ENCODE measurements at regions not wholly inside any gene's neighbourhood (a gene's known extent, or its start where the extent isn't known, plus 50 kb on each side); places are given as distances from the start of the nearest gene placed in this dataset.

DNA sequence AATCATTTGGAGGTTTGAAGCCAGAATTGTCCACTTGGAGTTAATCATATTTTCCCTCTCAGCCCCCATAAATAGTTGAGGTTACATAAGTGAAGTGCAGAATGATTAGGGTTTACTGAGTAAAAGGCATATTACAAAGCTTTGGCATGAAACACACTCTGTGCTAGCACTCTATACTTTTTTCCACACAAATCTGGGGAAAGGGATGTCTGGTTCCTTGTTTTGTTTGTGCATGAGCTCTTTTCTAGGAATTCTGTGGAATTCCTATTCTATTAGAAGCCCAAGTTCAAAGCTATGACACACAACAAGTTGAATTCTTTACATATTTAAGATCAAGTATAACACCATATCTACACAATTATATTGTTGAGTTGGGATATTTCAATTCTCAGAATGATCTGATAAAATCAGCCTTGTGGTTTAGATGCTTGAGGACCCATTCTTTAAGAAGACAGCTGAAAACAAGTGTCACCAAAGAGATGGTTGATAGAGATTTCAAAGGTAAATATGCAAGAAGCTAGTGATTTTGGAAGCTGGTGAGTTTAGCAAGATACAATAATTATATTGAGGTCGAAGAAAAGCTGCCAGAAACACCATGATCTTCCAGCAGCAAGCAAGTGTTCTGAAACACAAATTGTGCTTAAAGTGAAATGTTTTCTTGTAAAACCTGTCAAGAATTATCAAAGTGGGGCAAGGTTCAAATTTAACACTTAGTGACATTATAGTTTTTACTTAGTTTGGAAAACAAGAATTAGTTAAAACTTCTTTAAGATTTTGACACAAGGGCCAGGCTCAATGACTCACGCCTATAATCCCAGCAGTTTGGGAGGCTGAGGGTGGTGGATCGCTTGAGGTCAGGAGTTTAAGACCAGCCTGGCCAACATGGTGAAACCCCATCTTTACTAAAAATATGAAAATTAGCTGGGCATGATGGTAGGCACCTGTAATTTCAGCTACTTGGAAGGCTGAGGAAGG lies 122.6 kb downstream of the INHBA start:
- Histone ChIP-seq H3K9me3 (replicated peaks; ENCODE audit: control insufficient read depth, insufficient read depth, low read length) (no peaks in the 10 kb centered on the region), H3K9ac (ENCODE audit: control insufficient read depth, insufficient read depth, low read length) (no peak overlapping the region), H3K79me2 (ENCODE audit: control insufficient read depth, insufficient read depth, low read length) (no peaks in the 10 kb centered on the region), H2AFZ (ENCODE audit: control insufficient read depth, low read depth, low read length) (no peak overlapping the region), H3K4me1 (ENCODE audit: control insufficient read depth, insufficient read depth, low read length) (no peaks in the 10 kb centered on the region), H4K20me1 (ENCODE audit: control insufficient read depth, insufficient read depth) (no peaks in the 10 kb centered on the region), H3K4me3 (no peak overlapping the region), H3K27ac (ENCODE audit: control insufficient read depth, insufficient read depth) (no peak overlapping the region), H3K27me3 (replicated peaks in 1 of 2; ENCODE audit: control insufficient read depth in 2 of 2, insufficient read depth in 2 of 2, low read length in 1 of 2) (no peaks in the 10 kb centered on the region), H3K36me3 (ENCODE audit: control insufficient read depth in 2 of 2, insufficient read depth in 2 of 2, low read length in 1 of 2) (no peaks in the 10 kb centered on the region), H3K4me2 (ENCODE audit: control insufficient read depth, insufficient read depth) (no peak overlapping the region)
- intact Hi-C loops (cut with micrococcal nuclease; ENCODE audit: unreplicated experiment) (no loop called here), in situ Hi-C loops (cut with MboI) (no loop called here)
- TF ChIP-seq, protein P1, sequence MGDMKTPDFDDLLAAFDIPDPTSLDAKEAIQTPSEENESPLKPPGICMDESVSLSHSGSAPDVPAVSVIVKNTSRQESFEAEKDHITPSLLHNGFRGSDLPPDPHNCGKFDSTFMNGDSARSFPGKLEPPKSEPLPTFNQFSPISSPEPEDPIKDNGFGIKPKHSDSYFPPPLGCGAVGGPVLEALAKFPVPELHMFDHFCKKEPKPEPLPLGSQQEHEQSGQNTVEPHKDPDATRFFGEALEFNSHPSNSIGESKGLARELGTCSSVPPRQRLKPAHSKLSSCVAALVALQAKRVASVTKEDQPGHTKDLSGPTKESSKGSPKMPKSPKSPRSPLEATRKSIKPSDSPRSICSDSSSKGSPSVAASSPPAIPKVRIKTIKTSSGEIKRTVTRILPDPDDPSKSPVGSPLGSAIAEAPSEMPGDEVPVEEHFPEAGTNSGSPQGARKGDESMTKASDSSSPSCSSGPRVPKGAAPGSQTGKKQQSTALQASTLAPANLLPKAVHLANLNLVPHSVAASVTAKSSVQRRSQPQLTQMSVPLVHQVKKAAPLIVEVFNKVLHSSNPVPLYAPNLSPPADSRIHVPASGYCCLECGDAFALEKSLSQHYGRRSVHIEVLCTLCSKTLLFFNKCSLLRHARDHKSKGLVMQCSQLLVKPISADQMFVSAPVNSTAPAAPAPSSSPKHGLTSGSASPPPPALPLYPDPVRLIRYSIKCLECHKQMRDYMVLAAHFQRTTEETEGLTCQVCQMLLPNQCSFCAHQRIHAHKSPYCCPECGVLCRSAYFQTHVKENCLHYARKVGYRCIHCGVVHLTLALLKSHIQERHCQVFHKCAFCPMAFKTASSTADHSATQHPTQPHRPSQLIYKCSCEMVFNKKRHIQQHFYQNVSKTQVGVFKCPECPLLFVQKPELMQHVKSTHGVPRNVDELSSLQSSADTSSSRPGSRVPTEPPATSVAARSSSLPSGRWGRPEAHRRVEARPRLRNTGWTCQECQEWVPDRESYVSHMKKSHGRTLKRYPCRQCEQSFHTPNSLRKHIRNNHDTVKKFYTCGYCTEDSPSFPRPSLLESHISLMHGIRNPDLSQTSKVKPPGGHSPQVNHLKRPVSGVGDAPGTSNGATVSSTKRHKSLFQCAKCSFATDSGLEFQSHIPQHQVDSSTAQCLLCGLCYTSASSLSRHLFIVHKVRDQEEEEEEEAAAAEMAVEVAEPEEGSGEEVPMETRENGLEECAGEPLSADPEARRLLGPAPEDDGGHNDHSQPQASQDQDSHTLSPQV (IDR thresholded peaks at IDR 0.05) = no peak
- TF ChIP-seq BACH1 (IDR thresholded peaks at IDR 0.05; ENCODE audit: borderline replicate concordance) (no peak), MTA2 (IDR thresholded peaks at IDR 0.05; ENCODE audit: low read depth) (no peak), SRF (IDR thresholded peaks at IDR 0.05; ENCODE audit: low read depth in 2 of 2, low read length in 2 of 2) (no peak), NR2C2 (IDR thresholded peaks at IDR 0.05; ENCODE audit: borderline replicate concordance, control insufficient read depth, insufficient read length, low read depth) (no peak), ZNF217 (IDR thresholded peaks at IDR 0.05) (no peak), EED (IDR thresholded peaks at IDR 0.05; ENCODE audit: low read depth) (no peak), RCOR1 (conservative IDR thresholded peaks at IDR 0.05; ENCODE audit: low read depth, low read length) (no peak), FOS (IDR thresholded peaks at IDR 0.05; ENCODE audit: borderline replicate concordance, extremely low read depth, insufficient read length) (no peak), YBX1 (IDR thresholded peaks at IDR 0.05) (no peak), PAX8 (IDR thresholded peaks at IDR 0.05) (no peak), SMAD1 (IDR thresholded peaks at IDR 0.05; ENCODE audit: low read depth, partially characterized antibody) (no peak)
- TF ChIP-seq, protein P2, sequence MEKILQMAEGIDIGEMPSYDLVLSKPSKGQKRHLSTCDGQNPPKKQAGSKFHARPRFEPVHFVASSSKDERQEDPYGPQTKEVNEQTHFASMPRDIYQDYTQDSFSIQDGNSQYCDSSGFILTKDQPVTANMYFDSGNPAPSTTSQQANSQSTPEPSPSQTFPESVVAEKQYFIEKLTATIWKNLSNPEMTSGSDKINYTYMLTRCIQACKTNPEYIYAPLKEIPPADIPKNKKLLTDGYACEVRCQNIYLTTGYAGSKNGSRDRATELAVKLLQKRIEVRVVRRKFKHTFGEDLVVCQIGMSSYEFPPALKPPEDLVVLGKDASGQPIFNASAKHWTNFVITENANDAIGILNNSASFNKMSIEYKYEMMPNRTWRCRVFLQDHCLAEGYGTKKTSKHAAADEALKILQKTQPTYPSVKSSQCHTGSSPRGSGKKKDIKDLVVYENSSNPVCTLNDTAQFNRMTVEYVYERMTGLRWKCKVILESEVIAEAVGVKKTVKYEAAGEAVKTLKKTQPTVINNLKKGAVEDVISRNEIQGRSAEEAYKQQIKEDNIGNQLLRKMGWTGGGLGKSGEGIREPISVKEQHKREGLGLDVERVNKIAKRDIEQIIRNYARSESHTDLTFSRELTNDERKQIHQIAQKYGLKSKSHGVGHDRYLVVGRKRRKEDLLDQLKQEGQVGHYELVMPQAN (conservative IDR thresholded peaks at IDR 0.05) = no peak
- TF ChIP-seq, protein P3, sequence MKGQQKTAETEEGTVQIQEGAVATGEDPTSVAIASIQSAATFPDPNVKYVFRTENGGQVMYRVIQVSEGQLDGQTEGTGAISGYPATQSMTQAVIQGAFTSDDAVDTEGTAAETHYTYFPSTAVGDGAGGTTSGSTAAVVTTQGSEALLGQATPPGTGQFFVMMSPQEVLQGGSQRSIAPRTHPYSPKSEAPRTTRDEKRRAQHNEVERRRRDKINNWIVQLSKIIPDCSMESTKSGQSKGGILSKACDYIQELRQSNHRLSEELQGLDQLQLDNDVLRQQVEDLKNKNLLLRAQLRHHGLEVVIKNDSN (IDR thresholded peaks at IDR 0.05; ENCODE audit: borderline replicate concordance, extremely low read length, insufficient read depth, low read depth, low read length) = no peak
- TF ChIP-seq, protein P4, sequence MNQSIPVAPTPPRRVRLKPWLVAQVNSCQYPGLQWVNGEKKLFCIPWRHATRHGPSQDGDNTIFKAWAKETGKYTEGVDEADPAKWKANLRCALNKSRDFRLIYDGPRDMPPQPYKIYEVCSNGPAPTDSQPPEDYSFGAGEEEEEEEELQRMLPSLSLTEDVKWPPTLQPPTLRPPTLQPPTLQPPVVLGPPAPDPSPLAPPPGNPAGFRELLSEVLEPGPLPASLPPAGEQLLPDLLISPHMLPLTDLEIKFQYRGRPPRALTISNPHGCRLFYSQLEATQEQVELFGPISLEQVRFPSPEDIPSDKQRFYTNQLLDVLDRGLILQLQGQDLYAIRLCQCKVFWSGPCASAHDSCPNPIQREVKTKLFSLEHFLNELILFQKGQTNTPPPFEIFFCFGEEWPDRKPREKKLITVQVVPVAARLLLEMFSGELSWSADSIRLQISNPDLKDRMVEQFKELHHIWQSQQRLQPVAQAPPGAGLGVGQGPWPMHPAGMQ (IDR thresholded peaks at IDR 0.05; ENCODE audit: borderline replicate concordance) = no peak
- POLR2A ChIA-PET = no interaction called here
- RAD21 ChIA-PET (ENCODE audit: unreplicated experiment) = no interaction called here
- 20% methylated on average over 3 of the region's 3 CpGs for WGBS (ENCODE audit: insufficient coverage, insufficient replicate concordance, low lambda C conversion rate, missing lambda C conversion rate)
- ATAC-seq (no peak), FAIRE-seq (no peak), DNase-seq (ENCODE audit: low read depth, low spot score) (no peak)
- CTCF ChIA-PET = interaction anchor here (0.9 kb wide), 1 partner anchor 1684 kb away, joined by 3 read pairs; no protein-coding TSS in a partner anchor
- no TSS peak for BruUV-seq (replicated peaks)
- SMC1A ChIA-PET (ENCODE audit: uncharacterized antibody, unreplicated experiment) = interaction anchor here (0.9 kb wide), 1 partner anchor 16 kb away, joined by 3 read pairs; no protein-coding TSS in a partner anchor

All from GM12878 (cell line).